GM12865 (cell line): ENCODE measurements at regions not wholly inside any gene's neighbourhood (a gene's known extent, or its start where the extent isn't known, plus 50 kb on each side); places are given as distances from the start of the nearest gene placed in this dataset.

ENCODE experiments used
- DNase-seq: peaks from one replicate; pipeline ENCODE4 v3.0.0; 2010; ENCODE audit warnings: low read depth
- H3K4me3 ChIP-seq: 2 replicates; pipeline ENCODE4 v1.5.1; 2011; ENCODE audit warnings: mild to moderate bottlenecking, low read depth, low read length, control low read depth
- CTCF ChIP-seq: IDR thresholded peaks from 2 replicates; pipeline ENCODE4 v1.5.1; 2011; ENCODE audit warnings: low read length, control low read depth, low read depth, inconsistent platforms; ENCODE audit not compliant: insufficient read depth; ENCODE audit errors: missing control alignments

- no peak overlapping the region for H3K4me3 ChIP-seq
- DNase-seq = no peak
- no peak for TF ChIP-seq CTCF
Measured at GRCh38 chr21:35484032-35484431, 434.9 kb upstream of the RUNX1 start.

GRCh38 chr21:35482933-35483662 lies 434.0 kb upstream of the RUNX1 start:
- no peak overlapping the region for H3K4me3 ChIP-seq
- no peak for DNase-seq
- no peak for TF ChIP-seq CTCF

- H3K4me3 ChIP-seq = no peak overlapping the region
- no peak for TF ChIP-seq CTCF
- DNase-seq = no peak
Measured at GRCh38 chr21:35482096-35482495, 433.0 kb upstream of the RUNX1 start.

GRCh38 chr21:35481005-35481404 lies 431.9 kb upstream of the RUNX1 start:
- DNase-seq = no peak
- no peak overlapping the region for H3K4me3 ChIP-seq
- no peak for TF ChIP-seq CTCF

- no peak for TF ChIP-seq CTCF
- DNase-seq = no peak
- H3K4me3 ChIP-seq = no peak overlapping the region
Measured at GRCh38 chr21:35479529-35479928, 430.4 kb upstream of the RUNX1 start.

- no peak overlapping the region for H3K4me3 ChIP-seq
- no peak for DNase-seq
- no peak for TF ChIP-seq CTCF
Measured at GRCh38 chr21:35479065-35479448, 430.0 kb upstream of the RUNX1 start.

DNA sequence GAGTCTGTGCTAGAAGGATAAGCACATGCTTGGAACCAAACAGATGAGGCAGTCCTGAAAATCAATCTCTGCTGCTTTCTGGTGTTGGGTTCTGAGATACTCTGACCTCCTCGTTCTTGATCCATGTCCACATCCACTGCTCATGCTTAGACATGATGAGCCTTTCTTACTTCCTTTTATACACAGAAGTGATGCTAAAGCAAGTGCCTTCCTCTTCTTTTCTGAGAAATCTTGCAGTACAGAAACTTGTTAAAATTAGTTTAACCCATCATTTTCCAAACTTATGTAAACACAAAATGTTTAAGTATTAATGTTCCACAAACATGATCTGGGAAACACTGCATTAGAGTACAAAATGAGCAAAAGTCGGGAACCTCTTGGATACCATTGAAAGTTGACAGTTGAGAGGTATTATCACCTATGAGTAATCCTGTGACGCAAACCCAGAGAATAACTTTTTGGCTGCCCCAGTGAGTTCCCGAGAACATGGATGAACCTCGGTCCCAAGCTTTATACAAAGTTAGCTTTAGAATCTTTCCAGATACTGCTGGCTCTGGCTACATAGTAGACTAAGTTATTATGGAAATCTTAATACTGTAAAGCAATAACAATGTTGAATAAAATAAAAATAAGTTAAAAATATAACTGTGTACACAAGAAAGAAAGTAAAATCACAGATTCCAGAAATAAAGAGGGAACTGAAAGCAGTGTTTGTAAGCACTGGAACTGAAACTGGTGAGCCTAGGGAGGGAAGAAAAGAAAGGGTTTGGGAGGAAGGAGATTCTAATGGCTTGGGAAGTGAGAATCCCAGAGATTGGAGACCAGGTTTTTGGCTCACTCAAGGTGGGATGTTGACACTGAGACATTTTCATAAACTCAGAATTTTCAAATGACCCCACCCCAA lies 429.3 kb upstream of the RUNX1 start:
- no peak for DNase-seq
- no peak overlapping the region for H3K4me3 ChIP-seq
- no peak for TF ChIP-seq CTCF
